Lower lobe of right lung (tissue), 2 donors: ENCODE measurements at regions not wholly inside any gene's neighbourhood (a gene's known extent, or its start where the extent isn't known, plus 50 kb on each side); places are given as distances from the start of the nearest gene placed in this dataset.

Experiments used
- ATAC-seq, 2 donors: fragments of 200-7000 bp; cut with Tn5 transposase; one replicate each; pipeline ENCODE4 v1.9.1; 2020 to 2022; ENCODE audit warnings: mild to moderate bottlenecking in 2 of 2, moderate library complexity in 2 of 2
- DNase-seq: peaks from one replicate; pipeline ENCODE4 v3.0.0-alpha.2; 2020
- H3K27ac ChIP-seq: fragments of 200-600 bp; one replicate; pipeline ENCODE4 v1.8.0; 2022
- H3K27me3 ChIP-seq: fragments of 200-600 bp; one replicate; pipeline ENCODE4 v1.8.0; 2022; ENCODE audit warnings: low read depth
- H3K36me3 ChIP-seq: fragments of 200-600 bp; one replicate; pipeline ENCODE4 v1.8.0; 2022; ENCODE audit warnings: mild to moderate bottlenecking
- H3K4me1 ChIP-seq: fragments of 200-600 bp; one replicate; pipeline ENCODE4 v1.8.0; 2022
- H3K4me3 ChIP-seq: fragments of 200-600 bp; one replicate; pipeline ENCODE4 v1.8.0; 2022; ENCODE audit warnings: mild to moderate bottlenecking
- H3K9me3 ChIP-seq: fragments of 200-600 bp; one replicate; pipeline ENCODE4 v1.8.0; 2022
- intact Hi-C: fragments of 100-400 bp; cut with DNase I; formaldehyde crosslinking; loops from one replicate; pipeline ENCODE4 v1.11.0; 2022
- TF ChIP-seq, protein P1 (sequence below): fragments of 200-600 bp; IDR thresholded peaks from one replicate; pipeline ENCODE4 v1.8.0; 2022; ENCODE audit warnings: antibody characterized with exemption, mild to moderate bottlenecking
- donor health status: DM: no; HTN: yes; CAD: no; lungs with severe emphysema.

DNA sequence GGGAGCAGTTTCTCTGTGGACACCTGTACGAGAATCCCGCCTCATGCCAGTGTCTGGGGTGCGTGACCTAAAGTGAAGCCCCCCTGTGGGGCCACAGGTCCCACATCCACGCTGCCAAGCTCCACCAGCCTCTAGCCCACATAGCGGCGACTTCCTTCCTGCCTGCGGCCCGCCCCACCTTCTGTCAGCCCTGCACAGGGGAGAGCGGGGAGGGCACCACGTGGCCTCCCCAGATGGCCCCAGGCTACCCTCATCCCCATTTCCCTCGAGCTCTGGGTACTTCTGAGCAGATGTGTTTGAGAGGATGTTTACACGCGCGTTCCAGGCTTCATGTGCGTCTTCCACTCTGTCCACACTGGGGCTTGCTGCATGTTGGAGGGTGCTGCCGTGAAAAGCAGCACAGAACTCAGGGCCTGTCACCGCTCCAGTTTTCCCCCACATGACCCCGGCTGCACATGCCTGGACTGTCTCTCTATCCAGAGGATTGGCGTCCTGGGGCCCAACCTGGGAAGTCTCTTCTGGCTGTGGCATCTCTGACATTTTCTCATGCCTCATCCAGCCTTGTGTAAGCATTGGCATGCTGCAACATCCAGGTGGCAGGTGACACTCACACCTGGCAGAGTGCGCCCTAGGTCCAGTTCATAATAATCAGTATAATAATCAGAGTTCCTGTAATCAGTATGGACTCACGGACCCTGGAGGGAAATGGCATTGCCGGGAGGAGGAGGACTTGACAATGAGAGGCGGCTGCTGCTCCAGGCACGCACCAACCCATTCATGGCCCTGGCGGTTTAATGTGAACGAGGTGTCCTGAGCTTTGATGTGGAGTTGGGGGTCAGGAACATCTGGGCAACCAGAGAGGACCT lies 146.3 kb upstream of the TWIST2 start:
- TF ChIP-seq, protein P1, sequence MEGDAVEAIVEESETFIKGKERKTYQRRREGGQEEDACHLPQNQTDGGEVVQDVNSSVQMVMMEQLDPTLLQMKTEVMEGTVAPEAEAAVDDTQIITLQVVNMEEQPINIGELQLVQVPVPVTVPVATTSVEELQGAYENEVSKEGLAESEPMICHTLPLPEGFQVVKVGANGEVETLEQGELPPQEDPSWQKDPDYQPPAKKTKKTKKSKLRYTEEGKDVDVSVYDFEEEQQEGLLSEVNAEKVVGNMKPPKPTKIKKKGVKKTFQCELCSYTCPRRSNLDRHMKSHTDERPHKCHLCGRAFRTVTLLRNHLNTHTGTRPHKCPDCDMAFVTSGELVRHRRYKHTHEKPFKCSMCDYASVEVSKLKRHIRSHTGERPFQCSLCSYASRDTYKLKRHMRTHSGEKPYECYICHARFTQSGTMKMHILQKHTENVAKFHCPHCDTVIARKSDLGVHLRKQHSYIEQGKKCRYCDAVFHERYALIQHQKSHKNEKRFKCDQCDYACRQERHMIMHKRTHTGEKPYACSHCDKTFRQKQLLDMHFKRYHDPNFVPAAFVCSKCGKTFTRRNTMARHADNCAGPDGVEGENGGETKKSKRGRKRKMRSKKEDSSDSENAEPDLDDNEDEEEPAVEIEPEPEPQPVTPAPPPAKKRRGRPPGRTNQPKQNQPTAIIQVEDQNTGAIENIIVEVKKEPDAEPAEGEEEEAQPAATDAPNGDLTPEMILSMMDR: no peak
- H3K27me3 ChIP-seq: no peaks in the 10 kb centered on the region
- ATAC-seq (no peak), DNase-seq (no peak)
- H3K36me3 ChIP-seq: no peaks in the 10 kb centered on the region
- intact Hi-C loops: no loop called here
- peaks cover 24% of the 10 kb centered on the region for H3K4me1 ChIP-seq
- no peak overlapping the region for H3K4me3 ChIP-seq
- H3K9me3 ChIP-seq: no peaks in the 10 kb centered on the region
- H3K27ac ChIP-seq: peak overlapping the region; percentile 80

DNA sequence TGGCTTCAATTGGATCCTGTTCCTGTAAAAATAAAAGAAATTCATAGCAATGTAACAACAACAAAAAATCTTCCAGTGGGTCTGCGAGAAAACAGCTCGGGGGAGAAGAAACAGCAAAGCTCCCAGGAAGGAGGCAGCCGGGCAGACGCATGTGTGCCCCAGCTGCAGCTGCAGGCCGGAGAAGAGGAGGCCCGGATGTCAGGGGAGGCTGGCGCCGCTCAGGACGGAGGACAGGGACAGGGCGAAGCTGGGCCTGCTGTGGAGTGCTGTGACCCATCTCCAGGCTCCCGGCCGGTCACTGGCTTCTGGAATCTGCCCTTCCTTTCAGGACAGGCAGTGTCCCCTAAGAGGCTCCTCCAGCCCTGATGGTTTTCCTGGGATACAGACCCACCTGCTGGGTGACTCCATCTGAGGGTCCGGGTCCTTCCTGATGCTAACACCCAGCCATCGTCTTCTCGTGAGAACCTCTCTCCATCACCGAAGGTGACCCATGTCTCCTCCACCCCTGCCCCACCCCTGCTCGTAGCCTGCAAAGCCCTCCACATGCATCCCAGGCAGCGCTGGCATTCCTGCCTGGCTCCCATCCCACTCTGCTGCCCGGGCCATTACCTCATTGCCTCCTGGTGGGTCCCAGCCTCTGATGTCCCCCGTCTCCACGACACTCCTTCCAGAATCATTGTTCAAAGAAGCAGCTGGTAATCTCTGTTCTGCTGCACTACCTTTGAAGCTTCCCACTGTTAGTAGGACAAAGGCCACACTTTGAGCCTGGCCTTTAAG lies 145.4 kb upstream of the TWIST2 start:
- Histone ChIP-seq H3K27me3 (no peaks in the 10 kb centered on the region), H3K4me3 (no peak overlapping the region), H3K4me1 (peaks cover 24% of the 10 kb centered on the region), H3K36me3 (no peaks in the 10 kb centered on the region), H3K27ac (no peak overlapping the region), H3K9me3 (no peaks in the 10 kb centered on the region)
- DNase-seq (no peak), ATAC-seq (no peak)
- intact Hi-C loops: no loop called here
- TF ChIP-seq, protein P1: no peak

DNA sequence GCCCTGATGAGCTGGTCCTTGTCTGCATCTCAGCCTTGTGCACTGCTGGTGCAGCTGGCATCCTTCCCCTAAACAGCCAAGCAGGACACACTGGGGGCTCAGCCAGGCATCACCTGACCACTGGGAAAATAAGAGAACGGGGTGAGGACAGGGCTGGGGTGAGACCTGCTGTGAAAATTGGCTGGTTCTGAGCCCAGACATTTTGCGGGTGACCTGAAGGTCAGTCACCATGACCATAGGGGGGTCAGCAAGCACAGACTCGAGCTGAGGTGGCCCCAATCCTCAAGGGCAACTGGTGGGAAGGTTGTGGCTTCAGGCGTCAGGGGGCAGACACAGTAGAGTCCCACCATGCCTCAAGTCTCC lies 144.9 kb upstream of the TWIST2 start:
- DNase-seq: no peak
- no peaks in the 10 kb centered on the region for H3K27me3 ChIP-seq
- ATAC-seq: no peak
- no peaks in the 10 kb centered on the region for H3K36me3 ChIP-seq
- peaks cover 24% of the 10 kb centered on the region for H3K4me1 ChIP-seq
- no peak overlapping the region for H3K27ac ChIP-seq
- no peak overlapping the region for H3K4me3 ChIP-seq
- intact Hi-C loops: no loop called here
- TF ChIP-seq, protein P1: no peak
- H3K9me3 ChIP-seq: no peaks in the 10 kb centered on the region

DNA sequence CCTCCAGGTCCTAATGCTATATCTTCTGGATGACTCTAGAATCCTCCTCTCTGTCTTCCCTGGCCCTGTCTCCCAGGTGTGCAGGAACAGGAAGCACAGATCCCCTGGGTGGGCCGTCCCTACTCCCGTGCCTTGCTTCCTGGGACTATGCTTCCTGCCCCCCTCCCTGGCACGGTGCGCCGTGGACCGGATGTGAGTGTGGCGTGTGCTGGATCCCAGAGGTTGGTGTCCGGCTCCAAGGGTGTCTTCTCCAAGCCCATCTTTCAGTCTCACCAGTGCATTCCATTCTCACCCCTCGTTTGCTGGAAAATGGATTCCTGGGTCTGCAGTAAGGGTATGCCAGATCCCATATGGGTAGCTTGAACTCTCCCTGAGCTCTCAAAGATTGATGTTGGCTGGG lies 144.4 kb upstream of the TWIST2 start:
- intact Hi-C loops: no loop called here
- no peak for DNase-seq
- ATAC-seq: no peak
- Histone ChIP-seq H3K27ac (no peak overlapping the region), H3K36me3 (no peaks in the 10 kb centered on the region), H3K4me1 (peaks cover 24% of the 10 kb centered on the region), H3K27me3 (no peaks in the 10 kb centered on the region), H3K4me3 (no peak overlapping the region), H3K9me3 (no peaks in the 10 kb centered on the region)
- TF ChIP-seq, protein P1: no peak

DNA sequence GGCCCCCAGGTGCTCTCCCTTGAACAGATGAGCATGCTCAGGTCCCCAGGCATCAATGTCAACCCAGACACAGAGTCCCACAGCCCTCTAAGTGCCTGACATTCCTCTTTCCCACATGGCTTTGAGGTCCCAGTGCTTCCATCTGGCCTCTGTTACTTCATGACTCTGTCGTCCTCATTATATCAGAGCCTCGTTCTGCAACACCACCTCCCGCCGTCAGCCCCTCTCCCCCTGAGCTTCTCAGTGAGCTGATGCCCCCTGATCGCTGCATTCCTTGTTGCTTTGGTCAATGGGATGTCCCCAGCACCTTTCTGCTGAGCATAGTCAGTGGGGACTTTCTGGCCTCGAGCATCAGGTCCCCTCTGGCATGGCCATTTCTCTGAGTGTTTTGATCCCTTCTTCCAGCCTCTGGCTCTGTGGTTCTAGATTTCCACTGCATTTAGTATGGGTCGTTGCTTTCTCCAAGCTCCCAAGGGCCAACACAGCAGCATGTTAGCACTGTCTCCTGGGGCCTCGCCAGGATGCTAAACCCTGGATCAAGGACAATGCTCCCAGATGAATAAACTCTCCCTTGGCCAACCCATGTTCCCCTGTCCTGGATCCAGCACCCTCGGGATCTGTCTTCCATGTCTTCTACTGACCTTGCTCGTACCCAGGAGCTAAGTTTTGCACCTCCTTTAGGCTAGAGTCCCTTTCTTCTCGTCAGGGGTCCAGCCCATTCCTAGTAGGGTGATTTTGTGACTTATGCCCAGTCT lies 143.2 kb upstream of the TWIST2 start:
- TF ChIP-seq, protein P1: no peak
- intact Hi-C loops: no loop called here

More for the DNA sequence above, 143.2 kb upstream of the TWIST2 start:
- no peaks in the 10 kb centered on the region for H3K36me3 ChIP-seq
- no peaks in the 10 kb centered on the region for H3K27me3 ChIP-seq
- DNase-seq: no peak
- H3K4me1 ChIP-seq: peaks cover 13% of the 10 kb centered on the region
- no peaks in the 10 kb centered on the region for H3K9me3 ChIP-seq
- H3K4me3 ChIP-seq: no peak overlapping the region
- no peak overlapping the region for H3K27ac ChIP-seq
- ATAC-seq: no peak
